CD4-positive, alpha-beta T cell treated with Interleukin-12 subunit alpha and Interleukin-12 subunit beta, for 1 hour (primary cell): ENCODE measurements at regions not wholly inside any gene's neighbourhood (a gene's known extent, or its start where the extent isn't known, plus 50 kb on each side); places are given as distances from the start of the nearest gene placed in this dataset.
A peak's percentile ranks its signal among the peaks of the same experiment; 100 is the strongest.

Experiments used
- DNase-seq: peaks from one replicate; pipeline ENCODE4 v3.0.0-alpha.2; 2020

DNA sequence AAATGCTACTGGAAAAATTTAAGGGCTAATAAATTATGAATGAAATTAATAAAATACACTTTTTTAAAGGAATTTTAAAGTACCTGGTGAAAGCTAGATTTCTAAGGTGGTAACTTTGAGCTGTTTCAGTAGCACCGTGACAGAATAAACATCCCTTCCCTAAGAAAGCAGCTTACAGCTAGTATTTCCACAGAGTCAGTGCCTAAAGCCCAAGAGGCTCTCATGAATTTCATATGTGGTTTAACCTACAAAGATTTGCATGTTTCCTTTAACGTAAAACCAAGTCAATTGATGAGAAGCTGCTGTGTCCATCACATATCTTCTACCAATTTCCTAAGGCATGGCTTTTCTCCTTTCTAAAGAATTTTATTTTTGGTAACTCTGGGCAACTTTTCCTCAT, 56.8 kb downstream of the IFNG start:
- no peak for DNase-seq

DNA sequence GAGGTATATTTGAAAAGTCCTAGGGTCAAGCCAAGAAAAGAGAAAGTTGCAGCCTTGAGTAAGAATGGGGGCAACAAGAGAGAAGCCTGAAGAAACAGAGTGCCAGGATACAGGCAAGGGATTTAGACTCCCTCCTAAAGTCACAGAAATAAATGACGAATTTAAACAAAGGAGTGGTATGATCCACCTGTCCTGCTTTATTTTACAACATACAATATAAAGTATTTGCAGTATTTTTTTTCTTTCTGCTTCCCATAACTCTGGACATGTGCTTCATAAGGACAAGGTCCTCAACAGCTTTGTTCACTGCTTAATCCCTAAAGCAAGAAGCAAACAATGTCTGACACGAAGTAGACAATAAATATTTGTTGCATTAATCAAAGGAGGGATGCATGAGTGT, 57.4 kb downstream of the IFNG start:
- no peak for DNase-seq

DNA sequence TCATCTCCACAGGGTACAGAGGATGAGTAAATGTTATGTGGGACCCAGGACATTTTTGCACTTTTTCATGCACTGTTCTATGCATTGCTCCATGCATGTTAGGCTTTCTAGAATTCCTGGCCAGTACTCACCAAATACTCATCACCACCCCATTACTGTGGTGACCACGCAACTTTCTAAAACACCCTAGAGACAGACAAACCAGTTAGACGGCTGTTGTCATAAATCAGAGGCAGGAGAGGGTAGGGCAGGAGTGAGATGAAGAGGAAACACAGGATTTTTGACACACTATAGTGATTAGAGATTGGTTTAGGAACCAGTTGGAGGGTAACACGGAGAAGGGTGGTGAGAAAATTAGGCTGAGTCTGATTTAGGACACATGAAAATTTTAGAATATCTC, 59.3 kb downstream of the IFNG start:
- no peak for DNase-seq

DNA sequence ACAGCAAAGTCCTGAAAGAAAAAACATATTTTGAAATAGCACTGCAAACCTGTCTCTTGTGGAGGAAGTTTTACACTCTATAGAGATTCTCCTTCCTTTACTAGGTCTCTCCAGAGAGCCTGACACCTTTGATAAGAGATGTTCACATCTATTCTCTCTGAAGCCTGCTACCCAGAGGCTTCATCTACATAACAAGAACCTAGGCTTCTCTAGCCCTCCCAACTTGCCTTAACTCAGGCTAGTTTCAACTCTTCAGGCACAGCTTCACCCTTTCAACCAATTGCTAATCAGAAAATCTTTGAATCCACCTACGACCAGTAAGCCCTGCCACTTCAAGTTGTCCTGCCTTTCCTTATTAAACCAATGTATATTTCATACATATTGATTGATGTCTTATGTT, 60.6 kb downstream of the IFNG start:
- no peak for DNase-seq

DNA sequence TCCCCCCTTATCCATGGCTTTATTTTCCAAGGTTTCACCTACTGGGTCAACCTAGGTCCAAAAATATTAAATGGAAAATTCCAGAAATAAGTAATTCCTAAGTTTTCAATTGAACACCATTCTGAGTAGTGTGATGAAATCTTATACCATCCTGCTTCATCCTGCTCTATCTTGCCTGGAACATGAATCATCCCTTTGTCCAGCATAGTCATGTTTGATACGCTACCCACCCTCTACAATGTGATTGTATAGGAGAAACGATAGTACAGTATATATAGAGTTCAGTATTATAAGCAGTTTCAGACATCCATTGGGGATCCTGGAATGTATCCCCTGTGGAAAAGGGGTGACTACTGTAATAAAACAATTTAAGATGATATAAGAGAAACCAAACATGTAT, 62.2 kb downstream of the IFNG start:
- DNase-seq, result no peak

- no peak for DNase-seq
Measured at GRCh38 chr12:68094645-68095395, 64.7 kb downstream of the IFNG start.

DNA sequence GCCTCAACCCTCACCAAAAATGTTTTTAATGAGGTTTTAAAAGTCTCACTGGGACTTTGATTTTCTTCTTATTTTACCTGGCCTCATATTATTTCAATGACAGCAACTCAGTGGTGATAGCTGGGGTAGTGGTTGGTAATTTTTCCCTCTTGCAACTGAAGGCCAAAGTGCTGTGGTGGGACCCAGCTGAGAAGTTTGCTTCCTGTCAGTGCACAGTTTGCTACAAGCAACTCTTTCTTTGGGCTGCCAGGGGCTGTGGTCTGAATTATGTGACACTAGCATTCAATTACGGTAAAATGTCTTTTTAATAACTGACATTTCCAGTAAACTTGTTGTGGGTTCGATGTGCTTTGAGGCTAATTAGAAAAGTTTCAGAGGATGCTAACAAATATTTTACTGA, 65.3 kb downstream of the IFNG start:
- DNase-seq, result no peak

- DNase-seq, result no peak
Measured at GRCh38 chr12:68092976-68093375, 66.6 kb downstream of the IFNG start.

DNA sequence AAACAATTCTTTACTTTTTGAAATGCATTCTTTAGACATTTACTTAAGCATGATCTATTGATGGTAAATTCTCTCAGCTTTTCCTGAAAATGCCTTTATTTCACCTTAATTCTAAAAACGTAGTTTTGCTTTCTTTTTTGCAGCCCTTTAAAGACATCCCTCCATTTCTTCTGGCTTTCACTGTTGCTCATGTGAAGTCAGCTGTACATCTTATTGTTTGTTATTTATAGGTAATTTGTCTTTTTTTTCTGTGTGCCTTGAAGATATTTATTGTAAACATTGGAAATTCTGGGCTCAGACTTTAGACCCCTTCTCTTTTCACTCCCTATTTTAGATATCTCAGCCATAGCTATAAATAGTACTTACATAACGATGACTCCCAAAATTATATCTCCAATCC, 70.4 kb downstream of the IFNG start:
- no peak for DNase-seq

DNA sequence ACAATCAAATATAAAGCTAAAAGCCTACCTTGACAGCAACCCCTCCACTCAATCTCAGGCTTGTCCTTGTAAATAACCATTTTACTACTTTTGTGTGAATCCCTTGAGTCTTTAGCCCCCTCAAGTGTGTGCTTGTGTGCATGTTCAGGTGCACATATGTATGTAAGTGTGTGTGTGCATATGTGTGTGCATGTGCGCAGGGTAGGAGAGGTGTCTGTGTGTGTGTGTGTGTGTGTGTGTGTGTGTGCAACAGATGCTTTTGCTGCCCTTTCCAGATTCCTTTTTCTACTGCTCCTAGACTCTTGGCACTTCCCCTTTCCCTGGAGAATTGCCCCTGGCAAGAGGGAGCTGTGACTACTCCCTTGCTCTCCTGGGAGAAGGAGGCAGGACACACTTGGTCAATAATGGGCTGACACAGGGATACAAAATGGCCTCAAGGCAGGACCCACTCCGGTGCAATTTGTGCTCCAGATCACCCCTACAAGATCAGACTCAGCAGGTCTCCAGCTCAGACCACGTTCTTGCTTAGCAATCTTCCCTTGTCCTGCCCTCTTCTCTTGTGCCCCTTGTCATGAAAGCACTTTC, 73.4 kb downstream of the IFNG start:
- DNase-seq, result no peak

GRCh38 chr12:68081561-68081960, 78.0 kb downstream of the IFNG start:
- no peak for DNase-seq

DNA sequence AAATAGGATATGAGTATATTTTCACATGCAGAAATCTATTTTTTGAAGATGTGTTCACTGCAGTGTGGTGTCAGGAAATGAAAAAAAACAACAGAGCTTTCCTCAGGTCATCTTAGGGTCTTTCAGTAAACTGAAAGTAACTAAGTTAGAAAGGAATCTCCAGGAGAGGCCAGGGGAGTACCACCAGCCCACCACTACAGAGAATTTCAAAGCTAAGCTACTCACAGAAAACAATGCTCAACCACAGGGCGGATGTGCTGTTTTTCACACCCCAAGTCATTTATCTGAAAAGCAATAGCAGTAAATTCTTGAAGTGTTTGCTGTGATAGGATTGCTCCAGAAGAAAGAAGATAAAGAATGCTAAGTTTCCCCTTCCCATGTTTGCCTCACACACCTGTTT, 79.0 kb downstream of the IFNG start:
- DNase-seq, result peak; percentile 42

DNA sequence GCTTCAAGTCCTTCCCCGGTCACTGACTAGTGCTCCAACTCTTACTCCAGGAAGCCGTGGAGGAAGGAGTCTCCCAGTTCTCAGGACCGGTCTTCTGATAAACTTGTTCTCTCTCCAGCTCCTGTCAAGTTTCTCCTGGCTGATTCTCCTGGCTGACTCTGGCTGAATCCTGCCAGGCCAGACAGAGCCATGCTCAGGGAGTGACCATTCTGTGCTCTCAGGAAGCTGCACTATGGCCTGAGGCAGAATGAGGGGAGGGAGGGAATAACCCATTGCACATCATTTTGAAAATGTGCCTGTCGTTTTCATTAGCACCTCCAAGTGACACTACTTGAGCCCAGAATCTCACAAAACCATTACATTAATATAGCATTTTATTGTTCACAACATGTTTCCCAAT, 80.8 kb downstream of the IFNG start:
- DNase-seq, result no peak

DNA sequence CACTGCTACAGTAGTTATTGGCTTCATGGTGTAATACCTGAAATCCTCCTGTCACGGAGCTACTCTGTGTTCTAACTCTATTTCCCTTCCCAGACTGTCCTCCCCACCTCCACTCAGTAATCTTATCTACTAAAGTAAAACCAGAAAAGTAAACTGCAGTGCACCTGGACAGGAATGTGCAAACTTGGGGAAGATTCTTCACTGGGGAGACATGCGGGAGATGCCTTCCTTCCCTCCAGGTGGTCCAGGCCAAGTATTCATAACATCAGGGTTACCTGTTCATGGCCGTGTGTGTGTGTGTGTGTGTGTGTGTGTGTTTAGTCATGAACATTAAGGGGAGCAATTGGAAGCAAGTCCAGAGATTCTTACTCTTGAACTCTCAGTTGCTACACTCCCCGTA, 84.1 kb downstream of the IFNG start:
- no peak for DNase-seq

- no peak for DNase-seq
Measured at GRCh38 chr12:68074306-68075027, 85.1 kb downstream of the IFNG start.

DNA sequence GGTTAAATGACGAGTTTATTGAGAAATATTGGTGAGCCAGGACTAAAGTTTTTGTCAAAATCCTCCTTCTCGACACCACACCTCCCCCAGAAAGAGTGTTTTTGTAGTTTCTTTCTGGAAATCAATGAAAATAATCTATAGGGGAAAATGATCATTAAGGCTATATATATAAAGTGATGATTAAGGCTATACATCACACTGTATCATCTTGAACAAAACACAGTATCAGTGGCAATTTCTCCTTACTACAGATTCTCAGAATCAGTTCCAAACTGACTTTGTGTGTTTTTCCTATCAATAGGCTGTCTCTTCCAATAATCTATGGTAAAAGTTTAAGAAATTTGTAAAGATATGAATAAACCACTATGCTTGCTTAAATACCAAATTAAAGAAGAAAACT, 81.7 kb downstream of the IFNG-AS1 start:
- no peak for DNase-seq
